ENCODE measurements at regions not wholly inside any gene's neighbourhood (a gene's known extent, or its start where the extent isn't known, plus 50 kb on each side); places are given as distances from the start of the nearest gene placed in this dataset.

- Histone ChIP-seq H3K27ac (ENCODE audit: insufficient read length, low read depth, low read length) (no peak overlapping the region), H3K9me3 (ENCODE audit: control insufficient read depth, low read depth, low read length) (no peaks in the 10 kb centered on the region), H2AFZ (ENCODE audit: low read length) (no peak overlapping the region), H3K9ac (ENCODE audit: extremely low read depth, insufficient read length, low read length) (no peak overlapping the region), H2BK12ac (ENCODE audit: insufficient read length, low read depth, low read length) (no peak overlapping the region), H3K27me3 (ENCODE audit: insufficient read depth, low read length) (no peaks in the 10 kb centered on the region), H4K8ac (replicated peaks; ENCODE audit: insufficient read length, low read depth, low read length) (no peak overlapping the region), H3K14ac (ENCODE audit: insufficient read depth, low read length) (no peak overlapping the region), H2BK120ac (ENCODE audit: low read depth, low read length, poor library complexity, severe bottlenecking) (no peak overlapping the region), H2BK20ac (ENCODE audit: low read depth, low read length, poor library complexity, severe bottlenecking) (no peak overlapping the region), H4K20me1 (ENCODE audit: control insufficient read depth, insufficient read depth, insufficient read length) (no peaks in the 10 kb centered on the region), H3K4me2 (ENCODE audit: insufficient read depth, insufficient read length, low read length) (no peak overlapping the region), H3K18ac (ENCODE audit: insufficient read length, low read depth, low read length) (no peak overlapping the region), H3K4ac (ENCODE audit: low read depth, low read length) (no peak overlapping the region), H3T11ph (ENCODE audit: low read length) (no peak overlapping the region), H3K4me1 (ENCODE audit: insufficient read depth, low read length) (no peaks in the 10 kb centered on the region), H2AK5ac (ENCODE audit: insufficient read length, low read length) (no peak overlapping the region), H2BK15ac (ENCODE audit: low read depth, low read length) (no peak overlapping the region), H3K56ac (ENCODE audit: insufficient read length, low read depth, low read length) (no peak overlapping the region), H3K23me2 (ENCODE audit: insufficient read length, low read depth, low read length, poor library complexity, severe bottlenecking) (no peaks in the 10 kb centered on the region), H3K79me1 (ENCODE audit: insufficient read depth, low read depth, low read length, poor library complexity, severe bottlenecking) (no peaks in the 10 kb centered on the region), H2BK5ac (ENCODE audit: insufficient read length, low read length) (no peak overlapping the region), H3K79me2 (ENCODE audit: insufficient read depth, low read length) (no peaks in the 10 kb centered on the region), H3K23ac (ENCODE audit: insufficient read length, low read depth, low read length) (no peak overlapping the region), H4K5ac (ENCODE audit: insufficient read length, low read depth, low read length) (no peak overlapping the region), H4K91ac (ENCODE audit: insufficient read length, low read depth, low read length) (no peak overlapping the region)
- no peak overlapping the region; a peak in 1 of 7 replicates for H3K27ac Mint-ChIP-seq
- H3K4me3 Mint-ChIP-seq: no peak overlapping the region
- peaks cover 4% of the 10 kb centered on the region for H3K27me3 Mint-ChIP-seq (ENCODE audit: low read depth)
- H3K9me3 Mint-ChIP-seq: peaks cover 4 to 5% of the 10 kb centered on the region in 2 experiments; a peak in 4 of 5 replicates
- no peak for TF ChIP-seq CTCF (conservative IDR thresholded peaks at IDR 0.05)
- WGBS (ENCODE audit: extremely low coverage, insufficient read length, low lambda C conversion rate): no CpG with 5 or more reads among the region's 7 CpGs
- peaks cover 18% of the 10 kb centered on the region in 2 experiments for H3K4me1 Mint-ChIP-seq
- H3K36me3 Mint-ChIP-seq (ENCODE audit: insufficient read depth in 1 of 3, low read depth in 3 of 3): 0 out of 7 replicates have a peak, but pooled peaks cover 0 to 2% (median 0%) of the 10 kb centered on the region in 3 experiments
- no peak for DNase-seq
Measured at GRCh38 chr17:79515110-79515509, 95.7 kb downstream of the RBFOX3 start.

Measured in H9 (cell line).